ENCODE measurements at regions not wholly inside any gene's neighbourhood (a gene's known extent, or its start where the extent isn't known, plus 50 kb on each side); places are given as distances from the start of the nearest gene placed in this dataset.
"Not testable (repeated sequence)": the region's sequence is repeated elsewhere in the genome, so short reads cannot be mapped to it uniquely, and the experiment has no call there.

DNA sequence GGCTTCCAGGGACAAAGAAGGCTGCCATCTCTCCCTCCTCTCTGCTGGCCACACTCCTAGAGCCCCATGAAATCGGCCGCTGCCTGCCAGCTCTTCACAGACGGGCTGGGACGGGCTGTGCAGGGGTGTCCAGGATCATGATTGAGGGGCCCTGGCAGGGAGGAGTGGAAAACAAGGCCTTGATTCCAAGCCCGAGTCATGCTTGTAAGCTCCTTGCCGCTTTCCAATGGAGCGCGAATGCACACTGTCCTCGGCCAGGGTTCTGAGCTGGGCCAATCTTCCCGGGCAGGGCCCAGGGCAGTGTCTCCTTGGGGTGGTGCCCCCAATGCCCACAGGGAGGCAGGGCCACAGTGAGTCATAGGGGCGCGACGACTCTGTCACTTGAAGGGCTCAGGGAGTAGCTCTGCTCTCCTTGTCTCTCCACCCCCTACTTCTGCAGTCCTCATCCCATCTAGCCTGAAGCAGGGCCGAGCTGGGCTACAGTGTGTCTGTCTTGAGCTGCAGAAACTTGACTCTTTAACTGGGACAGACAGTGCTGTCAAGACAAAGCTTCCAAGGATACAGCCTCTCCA, 186.2 kb upstream of the SVIL start:
- no peak for DNase-seq

DNA sequence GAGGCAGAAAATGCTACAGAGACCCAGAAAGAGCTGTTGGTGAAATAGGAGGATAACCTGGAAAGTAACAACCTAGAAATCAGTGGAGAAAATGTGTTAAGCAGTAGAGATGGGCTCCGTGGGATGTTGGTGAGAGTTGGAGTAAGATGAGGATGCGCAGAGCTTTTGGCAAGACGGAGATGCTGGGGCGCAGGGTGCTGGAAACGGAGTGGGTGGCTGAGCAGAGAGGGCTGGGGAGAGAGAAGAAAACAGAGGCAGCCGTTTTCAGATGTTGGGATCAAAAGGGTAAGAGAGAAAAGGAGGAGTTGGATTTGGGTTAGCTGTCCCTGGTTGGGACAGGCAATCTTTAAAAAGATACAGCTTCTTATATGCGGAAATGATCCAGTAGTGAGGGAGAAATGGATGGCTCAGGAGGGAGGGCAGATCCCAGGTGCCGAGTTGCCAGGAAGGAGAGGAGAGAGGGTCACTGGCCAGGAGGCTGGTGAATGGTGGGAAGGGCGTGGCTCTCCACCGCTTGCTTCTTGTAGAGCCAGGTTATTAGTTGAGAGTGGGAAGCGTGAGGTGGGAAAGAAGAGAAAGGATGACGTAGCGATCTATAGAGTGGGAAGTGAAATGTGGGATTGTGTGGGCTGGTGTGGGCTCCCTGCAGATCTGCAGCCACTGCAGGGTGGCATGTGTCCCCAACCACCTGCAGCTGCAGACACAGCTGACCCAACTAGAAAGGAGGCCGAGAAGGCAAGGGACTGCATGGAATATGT, 182.2 kb upstream of the SVIL start:
- no peak for DNase-seq

DNA sequence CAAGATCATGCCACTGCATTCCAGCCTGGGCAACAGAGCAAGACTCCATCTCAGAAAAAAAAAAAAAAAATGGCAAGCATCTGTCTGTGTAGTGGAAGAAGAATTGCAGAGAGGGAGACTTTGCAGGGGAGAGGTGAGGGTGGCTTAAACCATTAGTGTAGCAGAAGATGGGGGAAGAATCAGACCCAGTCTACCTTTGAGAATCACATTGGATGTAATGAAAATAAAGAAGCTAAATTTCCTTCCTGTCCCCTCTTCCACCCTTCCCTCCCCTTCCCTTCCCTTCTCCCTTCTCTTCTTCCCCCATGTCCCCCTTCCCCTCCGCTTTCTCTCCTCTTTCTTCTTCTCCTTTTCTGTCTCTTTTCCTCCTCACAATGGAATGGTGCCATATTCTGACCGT, 180.8 kb upstream of the SVIL start:
- DNase-seq, result no peak

DNA sequence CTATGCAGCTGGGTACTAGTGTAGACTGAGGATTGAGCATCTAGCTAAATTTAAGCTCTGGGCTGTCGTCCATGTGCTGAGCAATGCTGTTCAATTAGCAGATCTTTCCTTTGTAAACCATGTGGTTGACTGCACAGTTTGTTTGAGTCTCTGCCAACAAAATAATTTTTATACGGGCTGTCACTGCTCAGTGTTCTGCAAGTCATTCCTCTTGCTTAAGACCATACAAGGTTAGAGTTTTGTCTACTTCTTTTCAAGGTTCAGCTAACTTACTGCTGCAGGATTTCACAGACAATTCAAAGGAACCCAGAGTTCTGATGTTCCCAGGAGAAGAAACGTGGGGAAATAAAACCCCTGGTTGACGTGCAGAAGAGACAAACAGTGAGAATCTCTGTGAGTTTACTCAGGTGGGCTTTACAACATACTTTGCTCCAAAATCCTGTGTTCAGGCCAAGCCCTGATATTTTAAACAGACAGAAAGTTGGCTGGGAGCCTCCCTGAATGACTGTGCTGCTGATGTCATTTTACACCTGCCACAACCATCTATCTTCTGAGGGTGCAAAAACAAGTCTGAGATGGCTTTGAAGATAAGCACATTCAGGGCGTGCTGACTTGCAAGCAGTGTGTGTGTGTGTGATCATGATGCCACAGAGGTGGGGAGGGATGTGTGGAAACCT, 177.1 kb upstream of the SVIL start:
- DNase-seq, result peak; percentile 8

DNA sequence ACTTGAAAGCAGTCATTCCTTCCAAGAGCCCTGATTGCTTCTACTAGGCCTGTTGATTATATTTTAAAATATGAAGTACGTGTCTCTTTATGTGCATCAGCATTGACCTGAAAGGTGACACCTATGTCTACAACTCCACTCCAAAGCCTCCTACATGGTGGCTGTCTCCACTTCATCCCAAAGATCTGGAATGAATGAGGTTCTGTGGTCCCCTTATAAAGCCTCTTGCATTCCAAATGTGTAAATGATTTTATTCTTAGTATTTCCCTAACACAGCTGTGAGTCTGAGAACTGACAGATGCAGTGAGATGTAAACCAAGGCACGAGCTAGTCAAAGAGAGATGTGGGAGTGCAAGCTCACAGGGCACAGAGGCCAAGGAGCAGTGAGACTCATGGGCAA, 176.0 kb upstream of the SVIL start:
- DNase-seq, result no peak

DNA sequence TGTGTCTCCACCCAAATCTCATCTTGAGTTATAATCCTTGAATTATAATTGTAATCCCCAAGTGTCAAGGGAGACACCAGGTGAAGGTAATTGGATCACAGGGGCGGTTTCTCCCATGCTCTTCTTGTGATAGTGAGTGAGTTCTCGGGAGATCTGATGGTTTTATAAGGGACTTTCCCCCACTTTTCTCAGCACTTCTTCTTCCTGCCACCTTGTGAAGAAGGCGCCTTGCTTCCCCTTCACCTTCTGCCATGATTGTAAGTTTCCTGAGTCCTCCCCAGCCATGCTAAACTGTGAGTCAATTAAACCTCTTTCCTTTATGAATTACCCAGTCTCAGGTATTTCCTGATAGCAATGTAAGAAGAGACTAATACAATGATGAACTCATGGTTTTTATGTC, 175.5 kb upstream of the SVIL start:
- DNase-seq, result not testable (repeated sequence)

DNA sequence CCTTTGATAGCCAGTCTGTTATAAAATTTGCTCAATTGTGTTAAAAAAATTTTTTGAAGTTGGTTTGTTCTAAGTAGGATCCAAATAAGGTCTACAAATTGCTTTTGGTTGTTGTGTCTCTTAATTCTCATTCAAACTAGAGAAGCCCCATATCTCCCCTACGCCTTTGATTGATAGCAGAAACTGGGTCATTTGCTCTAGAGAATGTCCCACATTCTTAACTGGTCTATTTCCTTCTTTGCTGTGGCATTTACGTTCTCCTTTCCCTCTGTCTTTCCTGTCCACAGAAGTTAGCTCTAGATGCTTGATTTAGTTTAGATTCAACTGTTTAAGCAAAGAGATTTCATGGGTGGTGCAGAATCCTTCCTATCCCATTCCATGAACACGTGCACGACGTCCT, 174.6 kb upstream of the SVIL start:
- DNase-seq, result no peak

DNA sequence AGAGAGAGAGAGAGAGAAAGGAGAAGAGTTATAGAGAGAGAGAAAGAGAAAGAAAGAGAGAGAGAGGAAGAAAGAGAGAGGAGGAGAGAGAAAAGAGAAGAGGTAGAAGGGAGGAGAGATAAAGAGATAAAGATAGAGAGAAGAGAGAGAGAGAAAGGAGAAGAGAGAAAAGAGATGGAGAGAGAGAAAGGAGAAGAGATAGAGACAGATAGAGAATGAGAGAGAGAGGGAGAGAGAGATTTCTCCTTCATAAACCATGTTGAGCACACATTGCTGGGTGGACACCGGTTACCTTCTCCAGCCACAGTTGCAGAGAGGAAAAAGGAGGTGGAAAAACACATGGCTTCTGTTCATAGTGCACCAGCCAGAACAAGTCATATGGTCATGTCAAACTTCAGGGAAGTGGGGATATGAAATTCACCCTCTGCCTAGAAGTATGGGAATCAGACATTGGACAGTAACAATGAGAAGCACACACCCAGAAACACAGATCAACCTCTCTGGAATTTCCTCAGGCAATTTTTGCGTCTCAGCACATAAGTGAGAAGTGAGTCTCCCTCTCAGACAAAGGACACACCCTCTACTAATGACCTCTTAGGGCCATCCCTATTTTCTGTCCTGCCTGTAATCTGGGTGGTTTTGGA, 172.5 kb upstream of the SVIL start:
- DNase-seq, result no peak

DNA sequence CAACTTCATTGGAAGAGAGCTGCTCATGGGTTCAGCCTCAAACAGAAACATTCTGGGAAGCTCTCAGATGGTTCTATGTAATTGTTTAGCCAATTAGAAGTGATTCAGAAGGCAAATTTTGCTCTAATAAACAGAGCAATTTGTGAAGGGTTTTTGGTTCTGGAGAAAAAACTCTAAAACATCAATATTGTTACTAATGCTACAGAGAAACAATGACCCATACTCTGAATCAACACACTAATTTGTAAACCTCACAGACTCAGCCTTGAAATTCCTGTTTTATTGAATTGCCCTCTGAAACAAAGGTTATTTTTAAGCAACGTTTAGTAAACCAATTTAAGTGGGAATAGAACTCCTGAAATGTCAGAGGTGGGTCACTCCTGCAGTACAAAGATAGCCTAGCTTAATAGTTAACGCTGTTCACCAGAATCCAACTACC, 171.6 kb upstream of the SVIL start:
- DNase-seq, result no peak

DNA sequence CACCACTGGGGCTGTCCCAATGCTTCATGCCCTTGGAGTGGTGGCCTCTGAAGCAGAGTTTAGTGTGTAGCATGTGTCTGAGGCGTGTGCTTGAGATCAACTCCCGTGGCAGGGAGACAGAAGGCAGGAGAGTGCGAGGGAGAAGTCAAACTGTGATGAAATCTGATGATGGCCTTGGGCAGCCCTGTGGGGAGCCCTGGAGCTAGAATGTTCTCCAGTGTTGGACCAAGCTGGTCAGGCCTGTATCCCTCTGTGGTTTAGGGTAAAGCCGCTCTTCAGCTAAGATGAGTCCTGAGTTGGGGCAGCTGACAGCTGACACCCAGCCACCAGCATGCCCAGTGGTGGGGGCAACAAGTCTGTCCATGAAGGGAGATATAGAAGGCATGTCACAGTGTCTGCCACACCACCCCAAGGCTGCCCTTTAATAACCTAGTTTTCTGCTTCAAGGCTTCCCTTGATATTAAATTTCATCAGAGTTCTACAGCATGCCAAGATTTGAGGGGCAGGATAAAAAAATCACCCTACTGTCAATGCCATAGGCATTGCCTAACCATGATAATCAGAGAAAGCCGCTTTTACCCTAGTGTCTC, 170.5 kb upstream of the SVIL start:
- DNase-seq, result no peak

DNA sequence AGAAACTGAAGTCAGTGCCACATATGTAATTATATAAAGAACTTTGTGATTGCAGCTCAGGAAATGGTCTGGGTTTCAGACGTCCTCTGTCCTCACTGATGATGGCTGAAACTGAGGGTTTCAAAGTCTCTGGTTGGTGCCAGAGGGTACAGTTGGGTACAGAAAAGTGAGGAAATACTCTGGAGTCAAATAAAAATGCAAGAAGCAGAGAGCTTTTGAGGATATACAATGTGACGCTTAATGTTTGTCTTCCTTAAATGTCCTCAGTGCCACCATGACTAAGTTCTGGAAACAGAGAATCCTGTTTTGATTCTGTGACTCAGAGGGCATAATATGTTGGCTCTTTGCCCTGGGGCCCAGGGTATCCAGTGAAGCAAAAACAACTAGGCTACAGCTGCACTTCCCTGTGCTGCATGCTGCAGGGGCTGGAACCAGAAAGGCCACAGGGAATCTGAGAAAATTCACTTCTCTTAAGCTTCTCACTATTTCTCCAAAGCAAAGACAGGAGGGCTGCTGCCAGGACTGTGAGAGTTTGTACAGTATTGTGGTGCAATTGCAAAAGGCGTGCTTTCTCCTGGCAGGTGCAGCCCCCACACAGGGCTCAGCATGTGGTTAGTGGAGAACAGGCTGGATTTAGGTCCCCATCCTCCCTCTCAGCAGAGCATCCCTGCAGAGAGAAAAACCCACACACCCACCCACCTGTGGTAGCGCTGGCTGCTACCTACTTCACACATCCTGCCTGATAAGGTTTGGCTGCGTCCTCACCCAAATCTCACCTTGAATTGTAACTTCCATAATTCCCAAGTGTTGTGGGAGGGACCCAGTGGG, 169.5 kb upstream of the SVIL start:
- DNase-seq, result peak; percentile 44

DNA sequence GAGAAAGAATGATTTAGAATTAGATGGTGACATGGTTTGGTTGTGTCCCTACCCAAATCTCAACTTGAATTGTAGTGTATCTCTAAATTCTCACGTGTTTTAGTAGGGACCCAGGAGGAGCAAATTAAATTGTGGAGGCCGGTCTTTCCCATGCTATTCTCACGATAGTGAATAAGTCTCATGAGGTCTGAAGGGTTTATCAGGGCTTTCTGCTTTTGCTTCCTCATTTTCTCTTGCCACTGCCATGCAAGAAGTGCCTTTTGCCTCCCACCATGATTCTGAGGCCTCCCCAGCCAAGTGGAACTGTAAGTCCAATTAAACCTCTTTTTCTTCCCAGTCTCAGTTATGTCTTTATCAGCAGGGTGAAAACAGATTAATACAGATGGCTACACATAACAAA, 167.4 kb upstream of the SVIL start:
- DNase-seq, result no peak

DNA sequence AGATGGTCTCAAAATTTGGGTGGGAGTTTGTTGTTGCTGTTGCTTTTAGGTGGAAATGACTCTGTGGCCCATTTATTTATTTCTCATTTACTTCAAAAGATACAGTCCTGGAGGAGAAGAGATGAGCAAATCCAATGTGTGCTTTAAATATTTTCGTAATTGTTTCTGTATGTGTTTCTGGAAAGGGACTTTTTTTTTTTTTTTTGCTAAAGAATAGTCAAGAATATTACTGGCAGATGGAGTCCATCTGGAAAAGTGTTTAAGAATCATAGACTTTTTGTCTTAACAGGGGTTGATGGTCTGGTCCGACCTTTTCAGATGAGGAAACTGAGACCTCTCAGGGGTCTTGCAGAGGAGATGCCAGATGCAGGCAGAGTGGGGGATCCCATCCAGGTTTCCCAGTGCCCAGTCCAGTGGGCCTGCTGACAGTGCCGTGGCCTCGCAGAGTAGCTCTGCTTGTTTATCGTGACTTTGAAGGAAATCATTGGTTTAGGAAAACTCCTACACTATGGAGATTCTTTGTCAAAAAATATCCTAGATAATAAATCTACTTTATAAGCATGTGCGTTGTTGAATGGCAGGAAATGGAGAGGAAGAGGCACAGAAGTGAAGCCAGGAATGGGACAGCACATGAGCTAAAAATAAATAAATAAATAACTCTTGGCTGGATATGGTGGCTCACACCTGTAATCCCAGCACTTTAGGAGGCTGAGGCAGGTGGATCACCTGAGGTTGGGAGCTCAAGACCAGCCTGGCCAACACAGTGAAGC, 164.3 kb upstream of the SVIL start:
- no peak for DNase-seq

DNA sequence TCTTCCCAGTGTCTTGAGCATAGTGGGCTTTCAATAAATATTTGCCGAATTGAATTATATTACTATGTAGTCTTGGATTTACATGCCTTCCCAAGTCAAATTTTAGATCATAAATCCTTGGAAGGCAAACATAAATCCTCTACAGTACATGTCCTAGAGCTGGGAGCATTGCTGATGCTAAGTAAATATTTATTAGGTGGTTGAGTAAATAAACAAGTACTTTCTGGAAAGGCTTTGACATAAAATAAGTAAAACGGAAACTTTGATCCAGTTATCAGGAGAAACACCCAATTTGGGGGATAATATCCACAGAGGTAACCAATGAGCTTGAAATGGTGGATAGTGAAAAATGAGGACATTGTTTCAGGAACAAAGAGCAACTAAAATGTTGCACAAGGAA, 162.8 kb upstream of the SVIL start:
- no peak for DNase-seq

DNA sequence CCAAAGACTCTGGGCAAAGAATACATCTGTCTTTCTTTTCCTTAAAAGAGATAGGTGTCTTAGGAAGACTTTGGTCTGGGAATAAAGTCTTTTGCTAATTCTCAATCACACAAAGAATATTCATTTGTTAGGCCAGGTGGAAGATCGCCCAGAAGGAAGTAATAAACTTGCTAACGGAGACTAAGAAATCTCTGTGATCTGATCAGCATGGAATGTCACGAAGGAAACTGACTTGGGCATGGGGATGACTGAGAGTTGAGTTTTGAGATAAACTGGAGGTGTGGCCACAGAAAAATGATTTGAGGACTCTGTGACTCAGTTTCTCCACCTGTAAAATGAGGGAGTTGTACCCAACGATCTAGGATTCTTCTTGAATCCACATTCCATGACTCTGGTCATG, 161.1 kb upstream of the SVIL start:
- DNase-seq, result no peak

DNA sequence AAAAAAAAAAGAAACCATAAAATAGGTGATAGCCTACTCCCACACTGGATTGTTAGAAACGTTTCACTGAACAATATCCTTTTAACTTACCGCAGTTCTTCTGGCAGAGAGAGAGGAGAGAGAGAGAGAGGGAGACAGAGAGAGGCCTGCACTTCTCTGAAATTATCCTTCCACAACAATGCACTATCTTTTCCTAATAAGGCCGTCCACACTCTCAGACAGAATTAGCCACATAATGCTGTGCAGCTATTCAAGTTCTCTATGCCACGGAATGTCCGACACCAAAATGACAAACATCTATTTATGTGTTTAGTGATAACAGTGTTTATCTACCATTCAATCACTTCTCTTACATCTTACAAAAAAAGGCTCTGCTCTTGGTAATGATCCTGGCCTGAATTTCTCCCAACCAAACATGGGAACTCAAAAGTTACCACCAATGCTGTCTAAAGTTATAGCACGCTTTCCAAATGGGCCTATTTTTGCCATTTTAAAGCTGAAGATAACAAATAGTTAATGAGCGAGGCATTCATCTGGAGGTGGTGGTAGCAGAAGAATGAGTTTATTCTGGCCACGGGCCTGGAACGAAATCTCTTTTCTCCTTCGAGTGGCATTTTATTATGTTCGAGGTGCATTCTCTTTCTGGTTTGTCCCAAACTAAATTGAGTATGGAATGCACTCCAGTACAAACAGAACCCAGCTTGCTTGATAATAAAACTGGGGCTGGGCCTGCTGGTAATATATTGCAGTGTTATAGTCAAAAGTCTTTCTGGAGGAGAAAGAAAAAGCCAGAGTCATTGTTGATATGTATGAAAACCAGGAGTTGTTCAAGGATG, 160.2 kb upstream of the SVIL start:
- no peak for DNase-seq

DNA sequence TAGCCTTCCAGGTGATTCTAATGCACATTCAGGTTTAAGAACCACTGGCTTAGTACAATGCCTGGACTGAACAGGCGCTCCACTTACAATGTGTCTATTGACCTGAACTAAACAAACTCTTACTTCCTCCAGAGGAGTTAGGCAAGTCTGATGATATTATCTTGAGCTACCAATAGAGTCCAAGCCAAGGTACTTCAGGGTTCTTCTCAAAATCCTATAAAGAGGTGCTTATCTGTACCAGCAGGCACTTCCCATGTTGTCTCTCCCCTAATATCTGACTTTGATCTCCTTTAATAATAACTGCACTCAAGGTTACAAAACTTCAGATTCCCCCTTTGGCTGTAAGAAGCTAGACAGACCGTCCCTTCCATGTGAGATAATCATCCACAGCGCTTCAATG, 157.0 kb upstream of the SVIL start:
- DNase-seq, result no peak

DNA sequence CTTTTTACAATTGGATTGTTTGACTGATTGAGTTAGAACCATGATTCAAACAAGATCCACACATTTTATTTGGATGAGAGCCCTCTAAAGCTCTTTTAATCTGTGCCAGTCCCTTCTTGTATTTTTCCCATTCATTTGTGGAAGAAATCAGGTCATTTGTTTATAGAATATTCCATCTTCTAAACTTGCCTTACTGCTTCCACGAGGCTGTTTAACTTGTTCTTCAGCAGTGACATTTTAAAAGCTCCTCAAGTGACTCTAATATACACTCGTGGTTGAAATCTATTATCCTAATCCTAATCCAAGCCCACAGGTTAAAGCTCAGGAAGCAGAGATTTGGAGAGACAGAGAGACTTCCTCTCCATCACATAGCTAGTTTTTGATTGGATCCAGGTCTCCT, 155.4 kb upstream of the SVIL start:
- no peak for DNase-seq

DNA sequence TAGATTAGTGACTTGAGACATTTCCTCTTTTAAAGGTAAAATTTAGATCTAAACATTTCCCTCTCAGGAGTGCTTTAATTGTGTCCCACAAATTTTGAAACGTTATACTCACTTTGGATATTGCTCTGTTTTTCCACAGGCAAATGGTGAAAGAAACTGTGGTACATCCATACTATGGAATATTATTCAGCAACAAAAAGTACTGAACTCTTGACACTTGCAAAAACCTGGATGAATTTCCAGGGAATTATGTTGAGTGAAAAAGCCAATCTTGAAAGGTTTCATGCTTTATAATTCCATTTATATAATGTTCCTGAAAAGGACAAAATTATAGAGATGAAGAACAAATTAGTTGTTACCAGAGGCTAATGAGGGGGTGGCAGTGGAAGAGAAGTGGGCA, 153.3 kb upstream of the SVIL start:
- DNase-seq, result no peak

DNA sequence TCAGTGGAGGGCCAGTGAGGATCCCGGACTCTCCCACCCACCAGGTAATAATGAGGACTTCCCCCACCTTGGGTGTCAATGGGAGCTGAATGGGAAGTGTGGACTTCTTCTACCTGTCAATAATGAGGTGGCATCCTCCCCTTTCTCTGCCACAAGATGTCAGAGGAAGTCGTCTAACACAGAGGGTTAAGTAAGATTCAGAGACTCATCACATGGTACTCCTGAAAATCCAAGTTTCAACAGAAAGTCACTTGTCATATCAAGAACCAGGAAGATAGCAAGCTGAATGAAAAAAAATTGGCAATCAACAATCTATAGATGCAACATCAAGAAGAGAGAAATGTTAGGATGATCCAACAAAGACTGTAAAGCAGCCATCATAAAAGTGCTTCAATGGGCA, 150.9 kb upstream of the SVIL start:
- DNase-seq, result no peak
